ENCODE measurements at regions not wholly inside any gene's neighbourhood (a gene's known extent, or its start where the extent isn't known, plus 50 kb on each side); places are given as distances from the start of the nearest gene placed in this dataset.

DNA sequence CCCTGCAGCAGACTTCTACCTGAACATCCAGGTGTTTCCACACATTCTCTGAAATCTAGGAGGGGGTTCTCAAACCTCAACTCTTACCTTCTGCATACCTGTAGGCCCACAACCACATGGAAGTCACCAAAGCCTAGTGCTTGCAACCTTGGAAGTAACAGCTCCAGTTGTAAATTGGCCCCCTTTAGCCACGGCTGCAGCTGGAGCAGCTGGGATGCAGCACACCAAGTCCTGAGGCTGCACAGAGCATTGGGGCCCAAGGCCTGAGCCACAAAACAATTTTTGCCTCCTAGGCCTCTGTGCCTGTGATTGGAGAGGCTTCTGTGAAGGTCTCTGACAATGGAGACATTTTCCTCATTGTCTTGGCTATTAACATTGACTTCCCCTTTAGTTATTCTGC is 772.4 kb upstream of the INTU start:
- Histone ChIP-seq H3K27me3 (no peaks in the 10 kb centered on the region), H3K9me3 (no peaks in the 10 kb centered on the region), H3K4me3 (no peak overlapping the region), H3K36me3 (no peaks in the 10 kb centered on the region), H3K4me1 (no peaks in the 10 kb centered on the region), H3K27ac (no peak overlapping the region)
- no peak for TF ChIP-seq POLR2A (IDR thresholded peaks at IDR 0.05)
- no peak for TF ChIP-seq EP300 (IDR thresholded peaks at IDR 0.05)
- no peak for TF ChIP-seq POLR2AphosphoS5 (IDR thresholded peaks at IDR 0.05)
- TF ChIP-seq, protein P1, sequence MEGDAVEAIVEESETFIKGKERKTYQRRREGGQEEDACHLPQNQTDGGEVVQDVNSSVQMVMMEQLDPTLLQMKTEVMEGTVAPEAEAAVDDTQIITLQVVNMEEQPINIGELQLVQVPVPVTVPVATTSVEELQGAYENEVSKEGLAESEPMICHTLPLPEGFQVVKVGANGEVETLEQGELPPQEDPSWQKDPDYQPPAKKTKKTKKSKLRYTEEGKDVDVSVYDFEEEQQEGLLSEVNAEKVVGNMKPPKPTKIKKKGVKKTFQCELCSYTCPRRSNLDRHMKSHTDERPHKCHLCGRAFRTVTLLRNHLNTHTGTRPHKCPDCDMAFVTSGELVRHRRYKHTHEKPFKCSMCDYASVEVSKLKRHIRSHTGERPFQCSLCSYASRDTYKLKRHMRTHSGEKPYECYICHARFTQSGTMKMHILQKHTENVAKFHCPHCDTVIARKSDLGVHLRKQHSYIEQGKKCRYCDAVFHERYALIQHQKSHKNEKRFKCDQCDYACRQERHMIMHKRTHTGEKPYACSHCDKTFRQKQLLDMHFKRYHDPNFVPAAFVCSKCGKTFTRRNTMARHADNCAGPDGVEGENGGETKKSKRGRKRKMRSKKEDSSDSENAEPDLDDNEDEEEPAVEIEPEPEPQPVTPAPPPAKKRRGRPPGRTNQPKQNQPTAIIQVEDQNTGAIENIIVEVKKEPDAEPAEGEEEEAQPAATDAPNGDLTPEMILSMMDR (IDR thresholded peaks at IDR 0.05): no peak
- no CpG with 5 or more reads among the region's 1 CpG for WGBS, 2 donors (ENCODE audit: low coverage in 1 of 2)
- no peak for ATAC-seq

- TF ChIP-seq POLR2AphosphoS5 (IDR thresholded peaks at IDR 0.05) (no peak), EP300 (IDR thresholded peaks at IDR 0.05) (no peak), POLR2A (IDR thresholded peaks at IDR 0.05) (no peak)
- TF ChIP-seq, protein P1 (IDR thresholded peaks at IDR 0.05): no peak
- Histone ChIP-seq H3K4me3 (no peak overlapping the region), H3K27ac (no peak overlapping the region), H3K4me1 (no peaks in the 10 kb centered on the region), H3K27me3 (no peaks in the 10 kb centered on the region), H3K9me3 (peaks cover 0 to 34% (median 0%) of the 10 kb centered on the region in 3 donors), H3K36me3 (no peaks in the 10 kb centered on the region)
- ATAC-seq: no peak
- 87 to 90% methylated on average over 2 of the region's 2 CpGs for WGBS, 2 donors (ENCODE audit: low coverage in 1 of 2)
Observed at GRCh38 chr4:126869967-126870366, 762.8 kb upstream of the INTU start.

DNA sequence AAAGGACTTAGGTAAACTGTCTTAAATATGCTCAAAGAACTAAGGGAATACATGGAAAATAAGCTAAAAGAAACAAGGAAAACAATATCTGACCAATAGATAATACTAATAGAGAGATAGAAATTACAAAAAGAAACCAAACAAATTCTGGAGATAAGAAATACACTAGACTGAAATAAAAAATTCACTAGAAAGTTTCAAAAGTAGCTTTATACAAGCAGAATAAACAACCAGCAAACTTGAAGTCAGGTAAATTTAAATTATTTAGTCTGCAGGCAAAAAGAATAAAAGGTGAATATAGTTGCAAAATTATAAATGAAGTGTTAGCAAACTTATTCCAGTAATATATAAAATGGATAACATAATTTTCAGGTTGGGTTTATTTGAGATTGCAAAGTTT is 760.9 kb upstream of the INTU start:
- no peak for ATAC-seq
- H3K27me3 ChIP-seq: no peaks in the 10 kb centered on the region
- H3K9me3 ChIP-seq: peaks cover 0 to 24% (median 0%) of the 10 kb centered on the region in 3 donors
- H3K4me1 ChIP-seq: no peaks in the 10 kb centered on the region
- no peak overlapping the region for H3K27ac ChIP-seq
- H3K4me3 ChIP-seq: no peak overlapping the region
- H3K36me3 ChIP-seq: no peaks in the 10 kb centered on the region
- TF ChIP-seq POLR2AphosphoS5 (IDR thresholded peaks at IDR 0.05) (no peak), POLR2A (IDR thresholded peaks at IDR 0.05) (no peak), EP300 (IDR thresholded peaks at IDR 0.05) (no peak)
- TF ChIP-seq, protein P1 (IDR thresholded peaks at IDR 0.05): no peak

GRCh38 chr4:126874533-126874932 is 758.2 kb upstream of the INTU start:
- Histone ChIP-seq H3K27ac (no peak overlapping the region), H3K4me3 (no peak overlapping the region), H3K4me1 (no peaks in the 10 kb centered on the region), H3K27me3 (no peaks in the 10 kb centered on the region), H3K36me3 (no peaks in the 10 kb centered on the region), H3K9me3 (peaks cover 0 to 24% (median 0%) of the 10 kb centered on the region in 3 donors)
- ATAC-seq: no peak
- TF ChIP-seq POLR2A (IDR thresholded peaks at IDR 0.05) (no peak), POLR2AphosphoS5 (IDR thresholded peaks at IDR 0.05) (no peak), EP300 (IDR thresholded peaks at IDR 0.05) (no peak)
- 98% methylated on average over 6 of the region's 19 CpGs; no CpG with 5 or more reads in 1 of the 2 donors for WGBS, 2 donors (ENCODE audit: low coverage in 1 of 2)

DNA sequence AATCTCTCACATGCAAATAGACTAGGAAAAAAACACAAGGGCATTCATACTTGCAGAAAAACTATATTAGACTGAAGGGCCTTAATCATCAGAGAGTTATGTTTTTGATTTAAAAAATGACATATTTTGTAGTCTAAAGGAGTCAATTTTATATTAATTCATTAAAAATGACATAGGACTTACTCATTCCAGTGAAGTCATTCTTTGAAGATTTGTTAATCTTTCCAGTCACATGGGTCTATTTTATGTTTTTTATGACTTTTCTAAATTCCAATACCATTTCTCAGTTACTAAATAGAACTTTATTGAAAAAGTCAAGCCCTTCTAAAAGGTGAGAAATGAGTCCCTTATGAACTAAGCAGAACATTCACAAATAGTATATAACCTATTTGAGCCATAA is 743.8 kb upstream of the INTU start:
- no peak for TF ChIP-seq POLR2A (IDR thresholded peaks at IDR 0.05)
- TF ChIP-seq, protein P1 (IDR thresholded peaks at IDR 0.05): no peak
- TF ChIP-seq POLR2AphosphoS5 (IDR thresholded peaks at IDR 0.05): no peak
- TF ChIP-seq EP300 (IDR thresholded peaks at IDR 0.05): no peak
- Histone ChIP-seq H3K27me3 (no peaks in the 10 kb centered on the region), H3K27ac (no peak overlapping the region), H3K9me3 (no peaks in the 10 kb centered on the region), H3K4me1 (no peaks in the 10 kb centered on the region), H3K4me3 (no peak overlapping the region), H3K36me3 (no peaks in the 10 kb centered on the region)
- no peak for ATAC-seq

GRCh38 chr4:126890383-126890782 is 742.4 kb upstream of the INTU start:
- H3K27ac ChIP-seq: no peak overlapping the region
- no peaks in the 10 kb centered on the region for H3K9me3 ChIP-seq
- no peaks in the 10 kb centered on the region for H3K27me3 ChIP-seq
- ATAC-seq: no peak
- H3K4me3 ChIP-seq: no peak overlapping the region
- H3K4me1 ChIP-seq: no peaks in the 10 kb centered on the region
- TF ChIP-seq POLR2AphosphoS5 (IDR thresholded peaks at IDR 0.05): no peak
- TF ChIP-seq, protein P1 (IDR thresholded peaks at IDR 0.05): no peak
- H3K36me3 ChIP-seq: no peaks in the 10 kb centered on the region
